ENCODE measurements at regions not wholly inside any gene's neighbourhood (a gene's known extent, or its start where the extent isn't known, plus 50 kb on each side); places are given as distances from the start of the nearest gene placed in this dataset.

GRCh38 chr18:68445668-68446426, 269.1 kb downstream of the TMX3 start:
- FAIRE-seq = no peak
- no peaks in the 10 kb centered on the region; the same call in 1 of the 2 replicates for H3K23me2 ChIP-seq (ENCODE audit: low read depth, low read length)
- no peaks in the 10 kb centered on the region for H3K9me3 ChIP-seq (ENCODE audit: insufficient read depth in 2 of 2, low read depth in 1 of 2, low read length in 1 of 2)
- H3K27ac ChIP-seq (ENCODE audit: low read depth, low read length) = no peak overlapping the region
- no peak overlapping the region for H3K9ac ChIP-seq (replicated peaks in 1 of 4; ENCODE audit: extremely low read depth in 1 of 4, low read depth in 3 of 4, low read length in 3 of 4)
- H4K20me1 ChIP-seq (replicated peaks in 1 of 2; ENCODE audit: control insufficient read depth in 1 of 2, insufficient read depth in 2 of 2, low read length in 2 of 2) = no peaks in the 10 kb centered on the region
- H3K36me3 ChIP-seq (ENCODE audit: control insufficient read depth in 2 of 4, insufficient read depth in 4 of 4, low read length in 3 of 4) = no peaks in the 10 kb centered on the region
- no peak overlapping the region for H3K4ac ChIP-seq (replicated peaks; ENCODE audit: insufficient read length, low read depth, low read length)
- no peak overlapping the region for H3K4me2 ChIP-seq (ENCODE audit: insufficient read depth in 1 of 2, low read depth in 2 of 2, low read length in 2 of 2)
- H4K5ac ChIP-seq (ENCODE audit: insufficient read length, low read depth, low read length) = no peak overlapping the region
- CTCF ChIA-PET (ENCODE audit: partially characterized antibody) = no interaction called here
- H3K18ac ChIP-seq (ENCODE audit: extremely low read depth, low read length) = no peak overlapping the region
- H3K4me3 ChIP-seq (ENCODE audit: extremely low read depth in 1 of 4, insufficient read depth in 2 of 4, low read depth in 3 of 4, low read length in 4 of 4) = no peak overlapping the region
- no peak overlapping the region for H2AK5ac ChIP-seq (ENCODE audit: low read depth, low read length)
- no peak overlapping the region for H2BK15ac ChIP-seq (ENCODE audit: low read length)
- H2BK5ac ChIP-seq (ENCODE audit: low read depth, low read length) = no peak overlapping the region
- H2AFZ ChIP-seq (ENCODE audit: low read length) = no peak overlapping the region
- H3K4me1 ChIP-seq (replicated peaks in 1 of 4; ENCODE audit: control insufficient read depth in 3 of 4, insufficient read depth in 4 of 4, low read length in 3 of 4) = no peaks in the 10 kb centered on the region
- no peaks in the 10 kb centered on the region for H3K27me3 ChIP-seq (replicated peaks in 1 of 4; ENCODE audit: control insufficient read depth in 3 of 4, extremely low read depth in 1 of 4, insufficient read depth in 3 of 4, low read length in 3 of 4)
- H3K56ac ChIP-seq (replicated peaks; ENCODE audit: insufficient read length, low read depth, low read length) = no peak overlapping the region
- no peak overlapping the region for H3K14ac ChIP-seq (ENCODE audit: insufficient read length)
- H2BK12ac ChIP-seq (ENCODE audit: low read depth, low read length) = no peak overlapping the region
- no peak overlapping the region for H4K91ac ChIP-seq (replicated peaks; ENCODE audit: insufficient read length, low read length)
- no peak for DNase-seq (ENCODE audit: low read depth in 1 of 2, low spot score in 2 of 2)
- no peaks in the 10 kb centered on the region for H3K79me1 ChIP-seq (ENCODE audit: low read depth, low read length)
- H2BK120ac ChIP-seq (replicated peaks; ENCODE audit: low read depth, low read length) = no peak overlapping the region
- H3K23ac ChIP-seq (ENCODE audit: insufficient read length) = no peak overlapping the region
- WGBS, 2 experiments (ENCODE audit: extremely low coverage in 1 of 2, insufficient coverage in 1 of 2, insufficient read length in 1 of 2, insufficient replicate concordance in 2 of 2, low coverage in 1 of 2, low lambda C conversion rate in 2 of 2, missing lambda C conversion rate in 1 of 2) = 89% methylated on average over 6 of the region's 6 CpGs; no CpG with 5 or more reads in 1 of the 2 experiments
- H3K79me2 ChIP-seq (ENCODE audit: control insufficient read depth in 1 of 2, insufficient read depth in 2 of 2, low read length in 2 of 2) = no peaks in the 10 kb centered on the region
- no peak overlapping the region for H4K8ac ChIP-seq (ENCODE audit: extremely low read depth, insufficient read depth, low read length)
- POLR2A ChIA-PET (ENCODE audit: partially characterized antibody) = no interaction called here
- H2BK20ac ChIP-seq (ENCODE audit: low read length) = no peak overlapping the region
- TF ChIP-seq MAFK (IDR thresholded peaks at IDR 0.05; ENCODE audit: low read depth, low read length) (no peak), PHF8 (conservative IDR thresholded peaks at IDR 0.05; ENCODE audit: low read depth, low read length) (no peak), EGR1 (IDR thresholded peaks at IDR 0.05; ENCODE audit: borderline replicate concordance, low read depth, low read length) (no peak), BCL11A (IDR thresholded peaks at IDR 0.05; ENCODE audit: low read depth in 2 of 2, low read length in 2 of 2) (no peak), SP4 (IDR thresholded peaks at IDR 0.05; ENCODE audit: low read length) (no peak), TAF1 (IDR thresholded peaks at IDR 0.05; ENCODE audit: low read depth, low read length) (no peak), CREB1 (IDR thresholded peaks at IDR 0.05) (no peak), BRCA1 (IDR thresholded peaks at IDR 0.05; ENCODE audit: low read depth, low read length) (no peak), NANOG (IDR thresholded peaks at IDR 0.05; ENCODE audit: insufficient read depth, low read depth, low read length, poor library complexity, severe bottlenecking) (no peak)
- TF ChIP-seq, protein P1, sequence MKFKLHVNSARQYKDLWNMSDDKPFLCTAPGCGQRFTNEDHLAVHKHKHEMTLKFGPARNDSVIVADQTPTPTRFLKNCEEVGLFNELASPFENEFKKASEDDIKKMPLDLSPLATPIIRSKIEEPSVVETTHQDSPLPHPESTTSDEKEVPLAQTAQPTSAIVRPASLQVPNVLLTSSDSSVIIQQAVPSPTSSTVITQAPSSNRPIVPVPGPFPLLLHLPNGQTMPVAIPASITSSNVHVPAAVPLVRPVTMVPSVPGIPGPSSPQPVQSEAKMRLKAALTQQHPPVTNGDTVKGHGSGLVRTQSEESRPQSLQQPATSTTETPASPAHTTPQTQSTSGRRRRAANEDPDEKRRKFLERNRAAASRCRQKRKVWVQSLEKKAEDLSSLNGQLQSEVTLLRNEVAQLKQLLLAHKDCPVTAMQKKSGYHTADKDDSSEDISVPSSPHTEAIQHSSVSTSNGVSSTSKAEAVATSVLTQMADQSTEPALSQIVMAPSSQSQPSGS (IDR thresholded peaks at IDR 0.05; ENCODE audit: low read length) = no peak
